Uterus (tissue), 2 donors: ENCODE measurements at regions not wholly inside any gene's neighbourhood (a gene's known extent, or its start where the extent isn't known, plus 50 kb on each side); places are given as distances from the start of the nearest gene placed in this dataset.

Experiments used
- POLR2A ChIP-seq, 2 donors: fragments of 450-650 bp; IDR thresholded peaks; one replicate each; pipeline ENCODE4 v1.6.1; 2016; ENCODE audit warnings: antibody characterized with exemption in 2 of 2, mild to moderate bottlenecking in 1 of 2, moderate library complexity in 1 of 2
- TF ChIP-seq, protein P1 (sequence below), 4 experiments: fragments of 200-600 bp in 2 of 4; fragments of 450-650 bp in 2 of 4; sonication (generic) in 2 of 4; IDR thresholded peaks; one replicate each; pipeline ENCODE4 v1.5.1; 2016 to 2019; ENCODE audit warnings: antibody characterized with exemption in 4 of 4, mild to moderate bottlenecking in 2 of 4, moderate library complexity in 1 of 4

DNA sequence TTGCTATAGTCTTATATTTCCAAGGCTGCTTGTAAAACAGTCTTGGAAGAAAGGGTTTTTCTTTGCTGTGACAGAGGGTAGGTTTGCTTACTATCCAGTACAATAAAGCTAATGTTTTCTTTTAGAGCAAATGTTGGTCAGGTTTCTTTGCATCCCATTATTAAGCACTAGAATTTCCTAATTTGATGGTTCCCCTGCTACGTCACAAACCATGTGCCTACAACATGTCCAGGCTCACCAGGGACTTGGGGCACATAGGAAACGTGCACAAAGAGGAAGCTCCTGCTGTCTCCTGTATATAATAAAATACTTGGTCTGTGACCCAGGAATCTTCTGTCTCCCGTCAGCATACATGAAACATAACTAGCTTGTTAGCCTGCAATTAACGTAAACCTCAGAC, 486.3 kb upstream of the LRFN5 start:
- TF ChIP-seq, protein P1, sequence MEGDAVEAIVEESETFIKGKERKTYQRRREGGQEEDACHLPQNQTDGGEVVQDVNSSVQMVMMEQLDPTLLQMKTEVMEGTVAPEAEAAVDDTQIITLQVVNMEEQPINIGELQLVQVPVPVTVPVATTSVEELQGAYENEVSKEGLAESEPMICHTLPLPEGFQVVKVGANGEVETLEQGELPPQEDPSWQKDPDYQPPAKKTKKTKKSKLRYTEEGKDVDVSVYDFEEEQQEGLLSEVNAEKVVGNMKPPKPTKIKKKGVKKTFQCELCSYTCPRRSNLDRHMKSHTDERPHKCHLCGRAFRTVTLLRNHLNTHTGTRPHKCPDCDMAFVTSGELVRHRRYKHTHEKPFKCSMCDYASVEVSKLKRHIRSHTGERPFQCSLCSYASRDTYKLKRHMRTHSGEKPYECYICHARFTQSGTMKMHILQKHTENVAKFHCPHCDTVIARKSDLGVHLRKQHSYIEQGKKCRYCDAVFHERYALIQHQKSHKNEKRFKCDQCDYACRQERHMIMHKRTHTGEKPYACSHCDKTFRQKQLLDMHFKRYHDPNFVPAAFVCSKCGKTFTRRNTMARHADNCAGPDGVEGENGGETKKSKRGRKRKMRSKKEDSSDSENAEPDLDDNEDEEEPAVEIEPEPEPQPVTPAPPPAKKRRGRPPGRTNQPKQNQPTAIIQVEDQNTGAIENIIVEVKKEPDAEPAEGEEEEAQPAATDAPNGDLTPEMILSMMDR (IDR thresholded peaks at IDR 0.05) = no peak
- TF ChIP-seq POLR2A (IDR thresholded peaks at IDR 0.05) = no peak
